B cell (primary cell): ENCODE measurements at regions not wholly inside any gene's neighbourhood (a gene's known extent, or its start where the extent isn't known, plus 50 kb on each side); places are given as distances from the start of the nearest gene placed in this dataset.

Experiments used
- ATAC-seq: fragments of 200-7000 bp; cut with Tn5 transposase; one replicate; pipeline ENCODE4 v1.10.0; 2021; ENCODE audit warnings: low read depth, mild to moderate bottlenecking, moderate number of reproducible peaks, moderate library complexity
- CTCF ChIA-PET: fragments of 350-600 bp; sonication (Branson Sonifier 250); formaldehyde crosslinking; loops from one replicate; lab custom pipeline; 2021; ENCODE audit warnings: antibody characterized with exemption, inconsistent platforms; lab: Charles Lee
- POLR2A ChIA-PET: fragments of 350-600 bp; sonication (Branson Sonifier 250); formaldehyde crosslinking; loops from one replicate; lab custom pipeline; 2021; ENCODE audit warnings: antibody characterized with exemption; lab: Charles Lee
- DNase-seq: peaks from one replicate; pipeline ENCODE4 v3.0.0; 2013
- H2AFZ ChIP-seq: 2 replicates; pipeline ENCODE4 v1.6.1; 2012; ENCODE audit warnings: mild to moderate bottlenecking, low read depth, low read length; ENCODE audit not compliant: insufficient read depth, poor library complexity, severe bottlenecking
- H3K27ac ChIP-seq, 2 donors: 1 replicate in 1 of 2; 2 replicates in 1 of 2; pipeline ENCODE4 v1.5.1; 2012 to 2013; ENCODE audit warnings: low read length in 2 of 2, mild to moderate bottlenecking in 2 of 2, moderate library complexity in 1 of 2
- H3K27me3 ChIP-seq, 4 experiments: fragments of 200-600 bp in 1 of 4; sonication (generic) in 1 of 4; replicated peaks in 1 of 4; 1 replicate in 2 of 4; 2 replicates in 2 of 4; pipeline versions ENCODE4 v1.6.1 to v1.7.0; 2013 to 2016; ENCODE audit warnings: low read length in 3 of 4, mild to moderate bottlenecking in 2 of 4, mixed read lengths in 1 of 4, moderate library complexity in 1 of 4; ENCODE audit not compliant: insufficient read depth in 4 of 4, control insufficient read depth in 3 of 4; ENCODE audit errors: control extremely low read depth in 1 of 4
- H3K36me3 ChIP-seq, 2 experiments: replicated peaks in 1 of 2; 1 replicate in 1 of 2; 2 replicates in 1 of 2; pipeline versions ENCODE4 v1.6.1 to v1.7.1; 2013; ENCODE audit warnings: low read length in 1 of 2; ENCODE audit not compliant: insufficient read depth in 2 of 2, control insufficient read depth in 1 of 2; ENCODE audit errors: control extremely low read depth in 1 of 2, extremely low read depth in 1 of 2
- H3K4me1 ChIP-seq, 2 donors: fragments of 200-600 bp in 1 of 2; sonication (generic) in 1 of 2; 1 replicate in 1 of 2; 2 replicates in 1 of 2; pipeline versions ENCODE4 v1.5.1 to v1.6.1; 2013 to 2017; ENCODE audit warnings: low read length in 2 of 2; ENCODE audit not compliant: control insufficient read depth in 2 of 2, insufficient read depth in 2 of 2
- H3K4me2 ChIP-seq: replicated peaks from 2 replicates; pipeline ENCODE3; 2012; ENCODE audit warnings: mild to moderate bottlenecking, low read depth, low read length; ENCODE audit not compliant: poor library complexity, severe bottlenecking
- H3K4me3 ChIP-seq, 5 experiments: fragments of 200-600 bp in 1 of 5; sonication (generic) in 1 of 5; 1 replicate in 3 of 5; 2 replicates in 2 of 5; pipeline versions ENCODE4 v1.5.1 to v1.7.0; 2011 to 2016; ENCODE audit warnings: low read length in 4 of 5, mild to moderate bottlenecking in 4 of 5, low read depth in 2 of 5, control low read depth in 1 of 5, moderate library complexity in 1 of 5; ENCODE audit not compliant: insufficient read depth in 1 of 5; ENCODE audit errors: control extremely low read depth in 1 of 5, extremely low read depth in 1 of 5
- H3K79me2 ChIP-seq: fragments of 200-600 bp; sonication (generic); one replicate; pipeline ENCODE4 v1.6.0; 2016; ENCODE audit warnings: low read length; ENCODE audit not compliant: control insufficient read depth, insufficient read depth
- H3K9ac ChIP-seq: fragments of 200-600 bp; sonication (generic); 2 replicates; pipeline ENCODE4 v1.6.1; 2017; ENCODE audit warnings: mild to moderate bottlenecking, low read length, moderate library complexity
- H3K9me3 ChIP-seq, 3 donors: one replicate each; pipeline versions ENCODE4 v1.6.1 to v1.7.1; 2013; ENCODE audit warnings: low read length in 2 of 3; ENCODE audit not compliant: control insufficient read depth in 2 of 3, insufficient read depth in 1 of 3; ENCODE audit errors: control extremely low read depth in 1 of 3
- H4K20me1 ChIP-seq: 2 replicates; pipeline ENCODE4 v1.6.0; 2012; ENCODE audit warnings: mild to moderate bottlenecking, low read length; ENCODE audit not compliant: insufficient read depth, control insufficient read depth, poor library complexity, severe bottlenecking
- H3K27ac Mint-ChIP-seq: one replicate; pipeline ENCODE4 v1.8.0; 2021; ENCODE audit warnings: mixed read lengths
- H3K27me3 Mint-ChIP-seq: one replicate; pipeline ENCODE4 v1.8.0; 2021; ENCODE audit warnings: mixed read lengths
- H3K4me1 Mint-ChIP-seq: one replicate; pipeline ENCODE4 v1.8.0; 2021; ENCODE audit warnings: mixed read lengths
- H3K4me3 Mint-ChIP-seq: one replicate; pipeline ENCODE4 v1.8.0; 2021; ENCODE audit warnings: mixed read lengths
- H3K9me3 Mint-ChIP-seq: one replicate; pipeline ENCODE4 v1.8.0; 2022; ENCODE audit warnings: mixed read lengths; ENCODE audit not compliant: insufficient read depth
- CTCF ChIP-seq: fragments of 200-600 bp; IDR thresholded peaks from one replicate; pipeline ENCODE4 v1.8.0; 2022; ENCODE audit warnings: antibody characterized with exemption, mild to moderate bottlenecking
- EZH2 ChIP-seq: IDR thresholded peaks from 2 replicates; pipeline ENCODE4 v1.6.1; 2012; ENCODE audit warnings: borderline replicate concordance, low read depth, mild to moderate bottlenecking, moderate library complexity, low read length; ENCODE audit not compliant: insufficient read depth, poor library complexity, severe bottlenecking
- WGBS: methylation state at CpG from one replicate; pipeline ENCODE4 v1.1.5; 2013; ENCODE audit warnings: missing lambda C conversion rate; ENCODE audit not compliant: insufficient coverage; 5-methylcytosine and 5-hydroxymethylcytosine counted together
- intact Hi-C: fragments of 100-400 bp; cut with micrococcal nuclease; formaldehyde crosslinking; loops from one replicate; pipeline ENCODE4 v1.10.0; 2022

DNA sequence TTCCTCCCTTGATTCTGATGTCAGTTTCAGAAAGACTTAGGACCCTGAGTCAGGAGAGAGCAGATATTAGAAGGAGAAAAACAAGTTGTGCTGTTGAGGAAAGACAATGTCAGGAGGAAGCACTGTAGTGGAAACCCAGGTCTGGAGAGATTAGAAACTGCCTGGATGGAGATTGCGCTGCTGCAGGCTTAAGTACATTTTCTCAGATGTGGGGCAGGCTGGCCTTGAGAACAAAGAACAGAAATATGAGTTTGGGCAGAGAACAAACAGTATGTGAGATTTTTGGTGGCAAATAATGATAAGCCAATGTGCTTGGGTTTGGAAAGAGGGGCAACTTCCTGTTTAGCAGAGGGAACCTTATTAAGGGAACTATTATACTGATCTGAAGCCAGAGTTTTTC is 74.3 kb upstream of the PRMT8 start:
- POLR2A ChIA-PET: no interaction called here
- Mint-ChIP-seq H3K4me1 (no peaks in the 10 kb centered on the region), H3K4me3 (no peak overlapping the region), H3K9me3 (no peaks in the 10 kb centered on the region), H3K27me3 (peaks cover 37% of the 10 kb centered on the region), H3K27ac (no peak overlapping the region)
- intact Hi-C loops: no loop called here
- no peaks in the 10 kb centered on the region for H3K36me3 ChIP-seq
- no peak overlapping the region for H3K4me3 ChIP-seq
- no peaks in the 10 kb centered on the region for H3K4me1 ChIP-seq
- H4K20me1 ChIP-seq: no peaks in the 10 kb centered on the region
- H3K79me2 ChIP-seq: no peaks in the 10 kb centered on the region
- CTCF ChIA-PET: no interaction called here
- H3K27ac ChIP-seq: no peak overlapping the region
- no peak for ATAC-seq
- TF ChIP-seq EZH2 (no peak), CTCF (no peak)
- H3K27me3 ChIP-seq: peaks cover 0 to 8% (median 0%) of the 10 kb centered on the region in 4 experiments
- H3K9me3 ChIP-seq: peaks cover 0 to 12% (median 0%) of the 10 kb centered on the region in 3 donors
- DNase-seq: no peak
- H2AFZ ChIP-seq: no peak overlapping the region
- H3K4me2 ChIP-seq: no peak overlapping the region
- no peak overlapping the region for H3K9ac ChIP-seq
- WGBS: 100% methylated on average over 1 of the region's 1 CpG

- 59% methylated on average over 3 of the region's 3 CpGs for WGBS
- H3K4me1 ChIP-seq: no peaks in the 10 kb centered on the region
These were observed 73.9 kb upstream of the PRMT8 start for GRCh38 chr12:3417113-3417512.

More at GRCh38 chr12:3417113-3417512, 73.9 kb upstream of the PRMT8 start:
- intact Hi-C loops: no loop called here
- Histone ChIP-seq H3K4me2 (no peak overlapping the region), H2AFZ (no peak overlapping the region), H3K27ac (no peak overlapping the region), H3K27me3 (peaks cover 0 to 8% (median 0%) of the 10 kb centered on the region in 4 experiments), H3K9me3 (peaks cover 0 to 16% (median 0%) of the 10 kb centered on the region in 3 donors), H3K79me2 (no peaks in the 10 kb centered on the region), H3K9ac (no peak overlapping the region), H3K4me3 (no peak overlapping the region), H4K20me1 (no peaks in the 10 kb centered on the region), H3K36me3 (no peaks in the 10 kb centered on the region)
- CTCF ChIA-PET: no interaction called here
- H3K27ac Mint-ChIP-seq: no peak overlapping the region
- DNase-seq (no peak), ATAC-seq (no peak)
- no peaks in the 10 kb centered on the region for H3K4me1 Mint-ChIP-seq
- H3K27me3 Mint-ChIP-seq: peaks cover 37% of the 10 kb centered on the region
- POLR2A ChIA-PET: no interaction called here
- no peaks in the 10 kb centered on the region for H3K9me3 Mint-ChIP-seq
- TF ChIP-seq EZH2: no peak
- H3K4me3 Mint-ChIP-seq: no peak overlapping the region
